Sigmoid colon (tissue), 4 donors: ENCODE measurements at regions not wholly inside any gene's neighbourhood (a gene's known extent, or its start where the extent isn't known, plus 50 kb on each side); places are given as distances from the start of the nearest gene placed in this dataset.

Experiments
- CTCF ChIP-seq, 4 experiments: fragments of 450-650 bp in 3 of 4; fragments of 200-600 bp in 1 of 4; IDR thresholded peaks; one replicate each; pipeline ENCODE4 v1.5.1; 2016 to 2019; ENCODE audit warnings: antibody characterized with exemption in 4 of 4, mild to moderate bottlenecking in 3 of 4, moderate library complexity in 2 of 4
- EP300 ChIP-seq, 4 donors: sonication (generic); formaldehyde crosslinking; IDR thresholded peaks; one replicate each; pipeline ENCODE4 v1.6.1; 2017; ENCODE audit warnings: antibody characterized with exemption in 4 of 4
- POLR2AphosphoS5 ChIP-seq, 4 donors: sonication (generic); formaldehyde crosslinking; IDR thresholded peaks; one replicate each; pipeline ENCODE4 v1.6.1; 2017; ENCODE audit warnings: antibody characterized with exemption in 4 of 4

GRCh38 chr10:112875476-112876267 lies 74.4 kb upstream of the TCF7L2 start:
- TF ChIP-seq CTCF (IDR thresholded peaks at IDR 0.05) (no peak), POLR2AphosphoS5 (IDR thresholded peaks at IDR 0.05) (no peak), EP300 (IDR thresholded peaks at IDR 0.05) (no peak)
